ENCODE measurements at regions not wholly inside any gene's neighbourhood (a gene's known extent, or its start where the extent isn't known, plus 50 kb on each side); places are given as distances from the start of the nearest gene placed in this dataset.

DNA sequence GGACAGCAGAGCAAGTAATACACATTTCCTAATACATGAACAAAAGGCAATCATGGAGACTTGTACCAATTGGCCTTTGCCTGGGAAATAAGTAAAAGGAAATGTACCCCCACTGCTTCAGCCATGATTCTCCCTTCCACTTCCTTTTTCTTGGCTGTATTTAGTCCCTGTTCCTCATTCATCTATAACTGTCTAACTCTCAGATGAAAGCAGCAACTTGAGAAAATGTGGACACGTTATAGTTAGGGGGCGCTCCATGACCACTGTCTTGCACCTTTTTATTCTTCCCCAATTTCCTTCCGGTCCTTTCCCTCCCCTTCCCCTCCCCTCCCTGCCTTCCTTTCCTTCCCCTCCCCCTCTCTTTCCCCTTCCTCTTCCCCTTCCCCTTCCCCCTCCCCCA lies 61.3 kb upstream of the BARX2 start:
- TF ChIP-seq, protein P1, sequence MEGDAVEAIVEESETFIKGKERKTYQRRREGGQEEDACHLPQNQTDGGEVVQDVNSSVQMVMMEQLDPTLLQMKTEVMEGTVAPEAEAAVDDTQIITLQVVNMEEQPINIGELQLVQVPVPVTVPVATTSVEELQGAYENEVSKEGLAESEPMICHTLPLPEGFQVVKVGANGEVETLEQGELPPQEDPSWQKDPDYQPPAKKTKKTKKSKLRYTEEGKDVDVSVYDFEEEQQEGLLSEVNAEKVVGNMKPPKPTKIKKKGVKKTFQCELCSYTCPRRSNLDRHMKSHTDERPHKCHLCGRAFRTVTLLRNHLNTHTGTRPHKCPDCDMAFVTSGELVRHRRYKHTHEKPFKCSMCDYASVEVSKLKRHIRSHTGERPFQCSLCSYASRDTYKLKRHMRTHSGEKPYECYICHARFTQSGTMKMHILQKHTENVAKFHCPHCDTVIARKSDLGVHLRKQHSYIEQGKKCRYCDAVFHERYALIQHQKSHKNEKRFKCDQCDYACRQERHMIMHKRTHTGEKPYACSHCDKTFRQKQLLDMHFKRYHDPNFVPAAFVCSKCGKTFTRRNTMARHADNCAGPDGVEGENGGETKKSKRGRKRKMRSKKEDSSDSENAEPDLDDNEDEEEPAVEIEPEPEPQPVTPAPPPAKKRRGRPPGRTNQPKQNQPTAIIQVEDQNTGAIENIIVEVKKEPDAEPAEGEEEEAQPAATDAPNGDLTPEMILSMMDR (conservative IDR thresholded peaks at IDR 0.05; ENCODE audit: low read depth, low read length), result no peak
- TF ChIP-seq SMC3 (IDR thresholded peaks at IDR 0.05; ENCODE audit: low read depth, low read length) (no peak), RFX5 (IDR thresholded peaks at IDR 0.05; ENCODE audit: low read depth, low read length) (no peak), RAD21 (IDR thresholded peaks at IDR 0.05; ENCODE audit: low read length) (no peak), BHLHE40 (IDR thresholded peaks at IDR 0.05; ENCODE audit: low read depth, low read length) (no peak), POLR2A (IDR thresholded peaks at IDR 0.05; ENCODE audit: low read depth, low read length) (no peak)
- TF ChIP-seq, protein P2, sequence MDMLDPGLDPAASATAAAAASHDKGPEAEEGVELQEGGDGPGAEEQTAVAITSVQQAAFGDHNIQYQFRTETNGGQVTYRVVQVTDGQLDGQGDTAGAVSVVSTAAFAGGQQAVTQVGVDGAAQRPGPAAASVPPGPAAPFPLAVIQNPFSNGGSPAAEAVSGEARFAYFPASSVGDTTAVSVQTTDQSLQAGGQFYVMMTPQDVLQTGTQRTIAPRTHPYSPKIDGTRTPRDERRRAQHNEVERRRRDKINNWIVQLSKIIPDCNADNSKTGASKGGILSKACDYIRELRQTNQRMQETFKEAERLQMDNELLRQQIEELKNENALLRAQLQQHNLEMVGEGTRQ (IDR thresholded peaks at IDR 0.05; ENCODE audit: low read depth, low read length), result no peak
